Lower leg skin (tissue), 3 donors: ENCODE measurements at regions not wholly inside any gene's neighbourhood (a gene's known extent, or its start where the extent isn't known, plus 50 kb on each side); places are given as distances from the start of the nearest gene placed in this dataset.

Experiments used
- CTCF ChIP-seq, 3 donors: fragments of 450-650 bp; IDR thresholded peaks; one replicate each; pipeline ENCODE4 v1.5.1; 2016; ENCODE audit warnings: antibody characterized with exemption in 3 of 3, mild to moderate bottlenecking in 3 of 3, moderate library complexity in 2 of 3
- POLR2A ChIP-seq, 2 donors: fragments of 450-650 bp; IDR thresholded peaks; one replicate each; pipeline ENCODE4 v1.6.1; 2016 to 2017; ENCODE audit warnings: antibody characterized with exemption in 2 of 2, mild to moderate bottlenecking in 1 of 2, moderate library complexity in 1 of 2

- no peak for TF ChIP-seq CTCF (IDR thresholded peaks at IDR 0.05)
- TF ChIP-seq POLR2A (IDR thresholded peaks at IDR 0.05): no peak
These were observed 1167.6 kb downstream of the CDH12 start for GRCh38 chr5:21685522-21685921.
